Caco-2 (cell line): ENCODE measurements at regions not wholly inside any gene's neighbourhood (a gene's known extent, or its start where the extent isn't known, plus 50 kb on each side); places are given as distances from the start of the nearest gene placed in this dataset.

ENCODE experiments used
- BruUV-seq: library from RNA; stranded (reverse); fragments of 400-500 nt; replicated peaks from 2 replicates; lab custom pipeline; 2021; lab: Mats Ljungman, UMichigan
- CTCF ChIA-PET: fragments of 300-600 bp; sonication (Branson Sonifier 250); formaldehyde crosslinking; loops from one replicate; lab custom pipeline; 2022; ENCODE audit warnings: antibody characterized with exemption; lab: Charles Lee
- POLR2A ChIA-PET: fragments of 300-600 bp; sonication (Branson Sonifier 250); formaldehyde crosslinking; loops from one replicate; lab custom pipeline; 2022; ENCODE audit warnings: antibody characterized with exemption; lab: Charles Lee
- DNase-seq, 2 experiments: peaks; one replicate each; pipeline versions ENCODE4 v3.0.0 to v3.0.0-alpha.2; 2020 to 2022
- H3K27me3 ChIP-seq: replicated peaks from 2 replicates; pipeline ENCODE4 v1.6.0; 2011; ENCODE audit warnings: low read length; ENCODE audit not compliant: control insufficient read depth, insufficient read depth
- H3K36me3 ChIP-seq: 2 replicates; pipeline ENCODE4 v1.5.1; 2011; ENCODE audit warnings: low read length; ENCODE audit not compliant: control insufficient read depth, insufficient read depth
- H3K4me1 ChIP-seq: fragments of 250-450 bp; sonication (Bioruptor Pico); 2 replicates; pipeline ENCODE4 v1.5.1; 2020; ENCODE audit warnings: mild to moderate bottlenecking
- H3K4me3 ChIP-seq: 2 replicates; pipeline ENCODE4 v1.5.1; 2011; ENCODE audit warnings: low read depth, mild to moderate bottlenecking, control low read depth, low read length
- H3K9me3 ChIP-seq: fragments of 250-450 bp; sonication (Bioruptor Pico); 2 replicates; pipeline ENCODE4 v1.5.1; 2020; ENCODE audit warnings: mild to moderate bottlenecking, moderate library complexity
- H3K27ac Mint-ChIP-seq: one replicate; pipeline ENCODE4 v1.8.0; 2022; ENCODE audit warnings: mixed read lengths; ENCODE audit not compliant: unreplicated experiment
- H3K27me3 Mint-ChIP-seq: one replicate; pipeline ENCODE4 v1.8.0; 2022; ENCODE audit warnings: mixed read lengths; ENCODE audit not compliant: insufficient read depth, unreplicated experiment
- H3K36me3 Mint-ChIP-seq: one replicate; pipeline ENCODE4 v1.8.0; 2022; ENCODE audit warnings: mild to moderate bottlenecking, mixed read lengths; ENCODE audit not compliant: insufficient read depth, unreplicated experiment
- H3K4me1 Mint-ChIP-seq: one replicate; pipeline ENCODE4 v1.8.0; 2022; ENCODE audit warnings: low read depth, mixed read lengths; ENCODE audit not compliant: unreplicated experiment
- H3K4me3 Mint-ChIP-seq: one replicate; pipeline ENCODE4 v1.8.0; 2022; ENCODE audit warnings: mild to moderate bottlenecking, moderate library complexity, mixed read lengths; ENCODE audit not compliant: unreplicated experiment
- H3K9me3 Mint-ChIP-seq: one replicate; pipeline ENCODE4 v1.8.0; 2022; ENCODE audit warnings: mixed read lengths; ENCODE audit not compliant: unreplicated experiment
- CTCF ChIP-seq, 2 experiments: fragments of 200-600 bp in 1 of 2; IDR thresholded peaks; 1 replicate in 1 of 2; 2 replicates in 1 of 2; pipeline versions ENCODE4 v1.5.1 to v1.8.0; 2011 to 2022; ENCODE audit warnings: antibody characterized with exemption in 1 of 2, control low read depth in 1 of 2, inconsistent platforms in 1 of 2, low read depth in 1 of 2, low read length in 1 of 2, mild to moderate bottlenecking in 1 of 2, moderate library complexity in 1 of 2; ENCODE audit not compliant: insufficient read depth in 1 of 2, severe bottlenecking in 1 of 2, unreplicated experiment in 1 of 2
- intact Hi-C: fragments of 100-400 bp; cut with micrococcal nuclease; formaldehyde crosslinking; loops from one replicate; pipeline ENCODE4 v1.10.0; 2022; ENCODE audit not compliant: unreplicated experiment

DNA sequence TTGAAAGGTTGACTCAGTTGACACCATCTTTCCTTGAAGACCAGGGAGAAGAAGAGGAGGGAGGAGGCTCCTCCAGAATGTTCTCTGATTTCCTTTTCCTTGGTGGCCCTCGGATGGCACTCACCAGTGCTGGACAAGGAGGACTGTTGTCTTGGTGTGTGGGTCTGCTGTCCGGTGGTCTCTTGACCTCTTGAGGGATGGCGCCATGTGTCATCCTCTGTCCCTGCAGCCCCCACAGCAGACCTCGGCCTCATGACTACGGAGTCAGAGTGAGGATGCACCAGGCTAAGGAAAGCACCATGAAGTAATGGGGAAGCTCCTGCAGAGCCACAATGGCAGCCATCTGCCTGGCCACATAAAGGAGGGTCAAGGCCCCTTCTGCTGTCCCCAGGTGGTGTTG, 475.0 kb downstream of the GLRX3 start:
- no peaks in the 10 kb centered on the region for H3K27me3 Mint-ChIP-seq
- POLR2A ChIA-PET, result no interaction called here
- no peak overlapping the region for H3K27ac Mint-ChIP-seq
- Histone ChIP-seq H3K27me3 (no peaks in the 10 kb centered on the region), H3K9me3 (peaks cover 6% of the 10 kb centered on the region; the same call in 1 of the 2 replicates), H3K4me3 (no peak overlapping the region), H3K36me3 (no peaks in the 10 kb centered on the region), H3K4me1 (no peaks in the 10 kb centered on the region; the same call in 1 of the 2 replicates)
- H3K4me1 Mint-ChIP-seq, result no peaks in the 10 kb centered on the region
- DNase-seq, result no peak
- intact Hi-C loops, result no loop called here
- H3K36me3 Mint-ChIP-seq, result no peaks in the 10 kb centered on the region
- BruUV-seq, result no TSS peak
- no peak for TF ChIP-seq CTCF (IDR thresholded peaks at IDR 0.05; ENCODE audit: insufficient read depth in 1 of 2, low read depth in 1 of 2, low read length in 1 of 2, severe bottlenecking in 1 of 2, unreplicated experiment in 1 of 2)
- no peak overlapping the region for H3K4me3 Mint-ChIP-seq
- CTCF ChIA-PET, result no interaction called here
- H3K9me3 Mint-ChIP-seq, result peaks cover 32% of the 10 kb centered on the region

DNA sequence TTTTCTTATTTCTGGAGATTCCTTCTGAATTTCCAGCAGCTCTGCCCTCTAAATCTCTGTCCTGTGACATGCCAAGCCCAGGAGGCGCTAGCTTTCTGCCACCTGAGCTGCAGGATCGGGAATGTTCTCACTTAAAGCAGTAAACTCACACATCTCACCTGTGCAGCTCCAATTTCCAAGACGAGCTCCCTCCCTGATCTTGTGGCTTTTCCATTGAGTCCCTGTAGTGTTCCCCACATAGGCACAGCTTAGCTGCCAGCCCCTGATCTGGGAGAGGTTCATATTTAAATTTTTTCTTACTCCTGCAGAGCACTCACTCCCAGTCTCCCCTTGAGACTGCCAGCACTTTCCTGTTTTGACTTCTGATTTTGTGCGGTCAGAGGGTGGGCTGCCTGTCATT, 479.3 kb downstream of the GLRX3 start:
- no TSS peak for BruUV-seq
- H3K27me3 ChIP-seq, result no peaks in the 10 kb centered on the region
- POLR2A ChIA-PET, result no interaction called here
- Mint-ChIP-seq H3K27me3 (no peaks in the 10 kb centered on the region), H3K9me3 (peaks cover 22% of the 10 kb centered on the region), H3K36me3 (no peaks in the 10 kb centered on the region), H3K4me3 (no peak overlapping the region), H3K4me1 (no peaks in the 10 kb centered on the region), H3K27ac (no peak overlapping the region)
- no peak for TF ChIP-seq CTCF (IDR thresholded peaks at IDR 0.05; ENCODE audit: insufficient read depth in 1 of 2, low read depth in 1 of 2, low read length in 1 of 2, severe bottlenecking in 1 of 2, unreplicated experiment in 1 of 2)
- DNase-seq, result no peak
- no peak overlapping the region for H3K4me3 ChIP-seq
- CTCF ChIA-PET, result no interaction called here
- peaks cover 6% of the 10 kb centered on the region; the same call in 1 of the 2 replicates for H3K9me3 ChIP-seq
- H3K4me1 ChIP-seq, result no peaks in the 10 kb centered on the region
- intact Hi-C loops, result no loop called here
- no peaks in the 10 kb centered on the region for H3K36me3 ChIP-seq

GRCh38 chr10:130617985-130618384, 481.8 kb downstream of the GLRX3 start:
- H3K4me1 ChIP-seq, result no peaks in the 10 kb centered on the region
- no peak for TF ChIP-seq CTCF (IDR thresholded peaks at IDR 0.05; ENCODE audit: insufficient read depth in 1 of 2, low read depth in 1 of 2, low read length in 1 of 2, severe bottlenecking in 1 of 2, unreplicated experiment in 1 of 2)
- CTCF ChIA-PET, result no interaction called here
- POLR2A ChIA-PET, result interaction anchor here (0.6 kb wide), 1 partner anchor 307 kb away, joined by 3 read pairs; no protein-coding TSS in a partner anchor
- H3K9me3 Mint-ChIP-seq, result peaks cover 7% of the 10 kb centered on the region
- no peaks in the 10 kb centered on the region for H3K27me3 Mint-ChIP-seq
- H3K4me3 ChIP-seq, result no peak overlapping the region
- H3K4me1 Mint-ChIP-seq, result no peaks in the 10 kb centered on the region
- no peak overlapping the region for H3K4me3 Mint-ChIP-seq
- no peaks in the 10 kb centered on the region for H3K36me3 Mint-ChIP-seq
- no peak overlapping the region for H3K27ac Mint-ChIP-seq
- BruUV-seq, result no TSS peak
- intact Hi-C loops, result no loop called here
- H3K9me3 ChIP-seq, result peaks cover 2% of the 10 kb centered on the region; the same call in 1 of the 2 replicates
- H3K27me3 ChIP-seq, result no peaks in the 10 kb centered on the region
- DNase-seq, result no peak
- no peaks in the 10 kb centered on the region; the same call in 1 of the 2 replicates for H3K36me3 ChIP-seq
